Lower leg skin (tissue), 4 donors: ENCODE measurements at regions not wholly inside any gene's neighbourhood (a gene's known extent, or its start where the extent isn't known, plus 50 kb on each side); places are given as distances from the start of the nearest gene placed in this dataset.

Experiments used
- DNase-seq, 2 donors: peaks; one replicate each; pipeline ENCODE4 v3.0.0-alpha.2; 2019; ENCODE audit warnings: low spot score in 2 of 2
- H3K4me3 ChIP-seq: fragments of 200-600 bp; sonication (generic); 2 replicates; pipeline ENCODE4 v1.5.1; 2017; ENCODE audit warnings: mild to moderate bottlenecking, low read depth; ENCODE audit not compliant: poor library complexity, severe bottlenecking
- CTCF ChIP-seq, 3 donors: fragments of 450-650 bp; IDR thresholded peaks; one replicate each; pipeline ENCODE4 v1.5.1; 2016; ENCODE audit warnings: antibody characterized with exemption in 3 of 3, mild to moderate bottlenecking in 3 of 3, moderate library complexity in 2 of 3
- POLR2A ChIP-seq, 2 donors: fragments of 450-650 bp; IDR thresholded peaks; one replicate each; pipeline ENCODE4 v1.6.1; 2016 to 2017; ENCODE audit warnings: antibody characterized with exemption in 2 of 2, mild to moderate bottlenecking in 1 of 2, moderate library complexity in 1 of 2
- WGBS, 2 donors: methylation state at CpG; one replicate each; pipeline ENCODE4 v1.1.5; 2018; 5-methylcytosine and 5-hydroxymethylcytosine counted together
- intact Hi-C: fragments of 100-400 bp; cut with DNase I; formaldehyde crosslinking; loops from one replicate; pipeline ENCODE4 v1.15.0; 2023; ENCODE audit warnings: low total_unique reads

DNA sequence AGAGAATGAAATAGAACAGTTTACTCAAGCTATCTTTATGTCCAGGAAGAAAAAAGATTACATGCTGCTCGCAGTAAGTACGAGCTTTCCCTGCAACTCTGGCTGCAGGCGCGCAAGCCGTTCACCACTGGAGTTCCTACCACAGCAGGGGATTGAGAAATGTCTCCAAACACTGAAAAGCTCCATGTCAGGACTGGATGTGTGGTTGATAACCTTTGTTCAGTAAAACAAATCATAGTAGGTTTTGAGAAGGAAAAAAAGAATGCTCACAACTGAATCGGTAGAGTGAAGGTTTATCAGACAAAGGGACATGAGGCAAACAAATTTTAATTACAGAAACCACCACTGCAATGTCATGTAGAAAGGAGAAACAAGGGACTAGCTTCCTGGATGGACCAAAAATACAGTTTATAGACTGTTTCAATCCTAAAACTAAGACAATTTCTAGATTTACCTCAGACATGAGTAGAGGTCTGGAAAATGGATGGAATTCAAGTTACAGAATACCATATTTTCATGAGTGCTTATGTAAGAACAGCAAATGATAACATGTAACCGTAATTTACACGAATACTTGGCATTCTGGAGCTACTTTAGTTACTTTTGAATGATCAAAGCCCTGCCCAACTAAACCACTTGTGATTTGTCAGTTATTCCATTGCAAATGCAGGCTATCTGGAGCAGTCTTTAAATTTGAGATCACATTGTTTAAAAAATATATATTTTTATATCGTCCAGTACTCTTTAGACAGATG is 471.1 kb downstream of the SHQ1 start:
- no peak overlapping the region for H3K4me3 ChIP-seq
- DNase-seq, result no peak
- TF ChIP-seq POLR2A (IDR thresholded peaks at IDR 0.05), result no peak
- TF ChIP-seq CTCF (IDR thresholded peaks at IDR 0.05), result no peak
- intact Hi-C loops, result no loop called here
- WGBS, 2 donors, result 84 to 87% methylated on average over 9 of the region's 9 CpGs

DNA sequence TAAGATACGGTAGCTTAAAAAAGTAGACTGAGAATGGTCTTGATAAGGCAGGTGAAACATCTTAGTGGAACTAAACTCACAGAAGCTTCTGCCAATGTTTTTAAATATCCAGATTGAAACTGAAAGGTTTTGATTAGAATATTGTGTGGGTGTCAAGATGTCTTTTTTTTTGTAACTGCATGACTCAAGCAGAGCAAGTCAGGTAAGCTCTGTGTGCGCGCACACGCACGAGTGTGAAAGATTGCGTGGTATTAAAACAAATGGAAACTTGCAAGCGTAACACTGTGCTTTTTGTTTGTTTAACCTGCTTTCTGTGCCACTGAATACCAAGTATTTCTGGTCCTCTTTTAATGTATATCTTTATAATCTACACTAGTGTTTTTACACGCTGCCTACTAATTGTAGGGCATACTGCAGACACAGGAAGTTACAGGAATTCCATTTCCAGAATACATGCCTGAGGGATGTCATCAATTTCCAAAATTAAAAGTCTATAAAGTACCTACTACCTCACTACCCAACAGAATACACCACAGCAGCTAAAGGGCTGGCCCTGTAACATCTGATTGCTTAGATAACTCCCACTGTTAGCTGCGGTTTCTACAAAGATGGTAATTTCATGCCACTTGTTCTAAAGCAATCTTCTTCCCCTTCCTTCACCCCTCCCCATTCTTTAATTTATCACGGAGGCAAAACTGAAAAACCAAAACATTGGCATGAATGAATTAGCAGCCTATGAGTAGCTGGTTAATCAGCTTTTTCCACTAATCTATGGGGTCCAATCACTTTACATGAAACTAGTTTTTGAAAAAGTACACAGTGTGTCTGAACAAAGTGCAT is 472.8 kb downstream of the SHQ1 start:
- intact Hi-C loops, result no loop called here
- TF ChIP-seq CTCF (IDR thresholded peaks at IDR 0.05) (no peak), POLR2A (IDR thresholded peaks at IDR 0.05) (no peak)
- H3K4me3 ChIP-seq, result no peak overlapping the region
- WGBS, 2 donors, result 61% methylated on average over 10 of the region's 10 CpGs
- no peak for DNase-seq

- TF ChIP-seq CTCF (IDR thresholded peaks at IDR 0.05) (no peak), POLR2A (IDR thresholded peaks at IDR 0.05) (no peak)
- WGBS, 2 donors, result 94 to 95% methylated on average over 8 of the region's 8 CpGs
- no peak overlapping the region for H3K4me3 ChIP-seq
- DNase-seq, result no peak
- intact Hi-C loops, result no loop called here
Observed at GRCh38 chr3:72373139-72373538, 475.1 kb downstream of the SHQ1 start.

- intact Hi-C loops, result no loop called here
- no peak for DNase-seq
- no peak for TF ChIP-seq POLR2A (IDR thresholded peaks at IDR 0.05)
- no peak for TF ChIP-seq CTCF (IDR thresholded peaks at IDR 0.05)
- 71 to 81% methylated on average over 3 of the region's 3 CpGs for WGBS, 2 donors
- H3K4me3 ChIP-seq, result no peak overlapping the region
Observed at GRCh38 chr3:72372161-72372560, 476.1 kb downstream of the SHQ1 start.

GRCh38 chr3:72371431-72371830 is 476.8 kb downstream of the SHQ1 start:
- 90 to 92% methylated on average over 7 of the region's 7 CpGs for WGBS, 2 donors
- no peak for DNase-seq
- intact Hi-C loops, result no loop called here
- no peak for TF ChIP-seq POLR2A (IDR thresholded peaks at IDR 0.05)
- no peak for TF ChIP-seq CTCF (IDR thresholded peaks at IDR 0.05)
- no peak overlapping the region for H3K4me3 ChIP-seq
